Upper lobe of left lung (tissue), 6 donors: ENCODE measurements at regions not wholly inside any gene's neighbourhood (a gene's known extent, or its start where the extent isn't known, plus 50 kb on each side); places are given as distances from the start of the nearest gene placed in this dataset.

ENCODE experiments used
- ATAC-seq, 2 donors: fragments of 200-7000 bp; cut with Tn5 transposase; one replicate each; pipeline ENCODE4 v1.9.1; 2022; ENCODE audit warnings: mild to moderate bottlenecking in 2 of 2, moderate library complexity in 2 of 2; ENCODE audit not compliant: low FRiP score in 2 of 2
- DNase-seq, 2 donors: peaks; one replicate each; pipeline ENCODE4 v3.0.0-alpha.2; 2019 to 2020
- H3K27ac ChIP-seq, 4 donors: fragments of 200-600 bp; sonication (generic); one replicate each; pipeline ENCODE4 v1.5.1; 2016 to 2019
- H3K27me3 ChIP-seq, 4 donors: fragments of 200-600 bp; sonication (generic); one replicate each; pipeline ENCODE4 v1.5.1; 2017 to 2019
- H3K36me3 ChIP-seq, 4 donors: fragments of 200-600 bp; sonication (generic); one replicate each; pipeline ENCODE4 v1.5.1; 2016 to 2019
- H3K4me1 ChIP-seq, 4 donors: fragments of 200-600 bp; sonication (generic); one replicate each; pipeline ENCODE4 v1.5.1; 2018 to 2019
- H3K4me3 ChIP-seq, 4 donors: fragments of 200-600 bp; sonication (generic); one replicate each; pipeline ENCODE4 v1.5.1; 2017 to 2019; ENCODE audit warnings: mild to moderate bottlenecking in 2 of 4, moderate library complexity in 1 of 4
- H3K9me3 ChIP-seq, 4 donors: fragments of 200-600 bp; sonication (generic); one replicate each; pipeline ENCODE4 v1.5.1; 2018 to 2019
- CTCF ChIP-seq, 6 experiments: fragments of 450-650 bp in 4 of 6; fragments of 200-600 bp in 2 of 6; sonication (generic) in 2 of 6; IDR thresholded peaks; one replicate each; pipeline ENCODE4 v1.5.1; 2016 to 2019; ENCODE audit warnings: antibody characterized with exemption in 6 of 6
- EP300 ChIP-seq, 4 donors: sonication (generic); formaldehyde crosslinking; IDR thresholded peaks; one replicate each; pipeline ENCODE4 v1.5.1; 2017; ENCODE audit warnings: antibody characterized with exemption in 4 of 4, control low read depth in 2 of 4
- POLR2A ChIP-seq, 4 donors: fragments of 450-650 bp; IDR thresholded peaks; one replicate each; pipeline ENCODE4 v1.5.1; 2016 to 2017; ENCODE audit warnings: antibody characterized with exemption in 4 of 4, mild to moderate bottlenecking in 2 of 4
- POLR2AphosphoS5 ChIP-seq, 2 donors: sonication (generic); formaldehyde crosslinking; IDR thresholded peaks; one replicate each; pipeline ENCODE4 v1.5.1; 2017; ENCODE audit warnings: antibody characterized with exemption in 2 of 2
- WGBS, 2 donors: methylation state at CpG; one replicate each; pipeline ENCODE4 v1.1.5; 2017 to 2018; 5-methylcytosine and 5-hydroxymethylcytosine counted together
- donor health status: DM: no; HTN: no; CAD: no; lungs with moderate emphysema.
- donor health status: DM: no; HTN: yes; CAD: no; lungs with severe emphysema.

- WGBS, 2 donors = 86 to 94% methylated on average over 3 of the region's 3 CpGs
These were observed 76.0 kb upstream of the PRR20G start for GRCh38 chr3:127363891-127364290.

GRCh38 chr3:127363171-127363570 is 75.3 kb upstream of the PRR20G start:
- TF ChIP-seq EP300 (IDR thresholded peaks at IDR 0.05) (no peak), CTCF (IDR thresholded peaks at IDR 0.05) (no peak), POLR2A (IDR thresholded peaks at IDR 0.05) (no peak), POLR2AphosphoS5 (IDR thresholded peaks at IDR 0.05) (no peak)
- ATAC-seq (no peak), DNase-seq (no peak)
- no peaks in the 10 kb centered on the region for H3K36me3 ChIP-seq
- H3K27ac ChIP-seq = no peak overlapping the region
- WGBS, 2 donors = 72 to 78% methylated on average over 12 to 13 of the region's 13 CpGs
- H3K4me3 ChIP-seq = no peak overlapping the region
- H3K4me1 ChIP-seq = no peaks in the 10 kb centered on the region
- H3K27me3 ChIP-seq = no peaks in the 10 kb centered on the region
- H3K9me3 ChIP-seq = no peaks in the 10 kb centered on the region

More at GRCh38 chr3:127363891-127364290, 76.0 kb upstream of the PRR20G start:
- DNase-seq (no peak), ATAC-seq (no peak)
- Histone ChIP-seq H3K9me3 (no peaks in the 10 kb centered on the region), H3K4me3 (no peak overlapping the region), H3K27ac (no peak overlapping the region), H3K27me3 (no peaks in the 10 kb centered on the region), H3K36me3 (no peaks in the 10 kb centered on the region), H3K4me1 (no peaks in the 10 kb centered on the region)
- TF ChIP-seq POLR2AphosphoS5 (IDR thresholded peaks at IDR 0.05) (no peak), EP300 (IDR thresholded peaks at IDR 0.05) (no peak), CTCF (IDR thresholded peaks at IDR 0.05) (no peak), POLR2A (IDR thresholded peaks at IDR 0.05) (no peak)

- ATAC-seq (no peak), DNase-seq (no peak)
- no peaks in the 10 kb centered on the region for H3K36me3 ChIP-seq
- TF ChIP-seq POLR2A (IDR thresholded peaks at IDR 0.05) (no peak), CTCF (IDR thresholded peaks at IDR 0.05) (no peak), POLR2AphosphoS5 (IDR thresholded peaks at IDR 0.05) (no peak), EP300 (IDR thresholded peaks at IDR 0.05) (no peak)
- H3K4me1 ChIP-seq = no peaks in the 10 kb centered on the region
- no peak overlapping the region for H3K4me3 ChIP-seq
- peaks cover 0 to 11% (median 3%) of the 10 kb centered on the region in 4 donors for H3K9me3 ChIP-seq
- WGBS, 2 donors = 83 to 94% methylated on average over 4 to 6 of the region's 7 CpGs
- H3K27ac ChIP-seq = no peak overlapping the region
- no peaks in the 10 kb centered on the region for H3K27me3 ChIP-seq
These were observed 72.8 kb upstream of the PRR20G start for GRCh38 chr3:127360647-127361046.

GRCh38 chr3:127358641-127359040 is 70.8 kb upstream of the PRR20G start:
- H3K27ac ChIP-seq = no peak overlapping the region
- ATAC-seq (no peak), DNase-seq (no peak)
- WGBS, 2 donors = 73 to 86% methylated on average over 6 of the region's 6 CpGs
- H3K9me3 ChIP-seq = peaks cover 0 to 11% (median 3%) of the 10 kb centered on the region in 4 donors
- no peaks in the 10 kb centered on the region for H3K4me1 ChIP-seq
- H3K27me3 ChIP-seq = no peaks in the 10 kb centered on the region
- TF ChIP-seq POLR2A (IDR thresholded peaks at IDR 0.05) (no peak), CTCF (IDR thresholded peaks at IDR 0.05) (no peak), EP300 (IDR thresholded peaks at IDR 0.05) (no peak), POLR2AphosphoS5 (IDR thresholded peaks at IDR 0.05) (no peak)
- no peaks in the 10 kb centered on the region for H3K36me3 ChIP-seq
- H3K4me3 ChIP-seq = no peak overlapping the region

GRCh38 chr3:127356381-127356780 is 68.5 kb upstream of the PRR20G start:
- no peak for TF ChIP-seq POLR2AphosphoS5 (IDR thresholded peaks at IDR 0.05)
- TF ChIP-seq EP300 (IDR thresholded peaks at IDR 0.05) = no peak
- TF ChIP-seq POLR2A (IDR thresholded peaks at IDR 0.05) = no peak
- TF ChIP-seq CTCF (IDR thresholded peaks at IDR 0.05) = no peak
- Histone ChIP-seq H3K27ac (no peak overlapping the region), H3K9me3 (peaks cover 0 to 11% (median 3%) of the 10 kb centered on the region in 4 donors), H3K4me1 (no peaks in the 10 kb centered on the region), H3K27me3 (no peaks in the 10 kb centered on the region), H3K4me3 (no peak overlapping the region), H3K36me3 (no peaks in the 10 kb centered on the region)
- DNase-seq (no peak), ATAC-seq (no peak)
- WGBS, 2 donors = 73 to 90% methylated on average over 2 of the region's 2 CpGs
